Neural progenitor cell (in vitro differentiated cells): ENCODE measurements at regions not wholly inside any gene's neighbourhood (a gene's known extent, or its start where the extent isn't known, plus 50 kb on each side); places are given as distances from the start of the nearest gene placed in this dataset.

Experiments
- DNase-seq: peaks from one replicate; pipeline ENCODE4 v3.0.0-alpha.2; 2016; ENCODE audit warnings: low spot score
- H2AFZ ChIP-seq: fragments of 200-600 bp; sonication (generic); replicated peaks from 2 replicates; pipeline ENCODE4 v1.6.1; 2016; ENCODE audit warnings: antibody characterized with exemption
- H3F3A ChIP-seq: fragments of 200-600 bp; sonication (generic); 2 replicates; pipeline ENCODE4 v1.6.1; 2016; ENCODE audit warnings: antibody characterized with exemption, low read depth
- H3K27ac ChIP-seq: fragments of 200-600 bp; sonication (generic); 2 replicates; pipeline ENCODE4 v1.5.1; 2016; ENCODE audit warnings: mild to moderate bottlenecking
- H3K27me3 ChIP-seq: fragments of 200-600 bp; sonication (generic); 2 replicates; pipeline ENCODE4 v1.6.1; 2016; ENCODE audit warnings: mild to moderate bottlenecking, moderate library complexity
- H3K36me3 ChIP-seq: fragments of 200-600 bp; sonication (generic); 2 replicates; pipeline ENCODE4 v1.5.1; 2016
- H3K4me1 ChIP-seq: fragments of 200-600 bp; sonication (generic); 2 replicates; pipeline ENCODE4 v1.6.1; 2016; ENCODE audit warnings: mixed run types
- H3K4me2 ChIP-seq: fragments of 200-600 bp; sonication (generic); 2 replicates; pipeline ENCODE4 v1.6.1; 2016
- H3K4me3 ChIP-seq: fragments of 200-600 bp; sonication (generic); 2 replicates; pipeline ENCODE4 v1.5.1; 2016
- H3K79me2 ChIP-seq: fragments of 200-600 bp; sonication (generic); 2 replicates; pipeline ENCODE4 v1.6.1; 2016; ENCODE audit warnings: low read depth
- H3K9ac ChIP-seq: fragments of 200-600 bp; sonication (generic); 2 replicates; pipeline ENCODE4 v1.6.1; 2016
- H3K9me3 ChIP-seq: fragments of 200-600 bp; sonication (generic); 2 replicates; pipeline ENCODE4 v1.5.1; 2016; ENCODE audit warnings: low read depth
- H4K20me1 ChIP-seq: fragments of 200-600 bp; sonication (generic); 2 replicates; pipeline ENCODE4 v1.6.1; 2016; ENCODE audit warnings: low read depth
- H3K27ac Mint-ChIP-seq: 3 replicates; pipeline ENCODE4 v1.8.0; 2021; ENCODE audit warnings: mixed read lengths
- H3K27me3 Mint-ChIP-seq: 2 replicates; pipeline ENCODE4 v1.8.0; 2022; ENCODE audit warnings: low read depth, mild to moderate bottlenecking, inconsistent platforms, moderate library complexity, mixed read lengths; ENCODE audit not compliant: insufficient read depth
- H3K36me3 Mint-ChIP-seq: 3 replicates; pipeline ENCODE4 v1.8.0; 2021; ENCODE audit warnings: mixed read lengths
- H3K4me1 Mint-ChIP-seq: 3 replicates; pipeline ENCODE4 v1.8.0; 2021; ENCODE audit warnings: mixed read lengths
- H3K4me3 Mint-ChIP-seq: 3 replicates; pipeline ENCODE4 v1.8.0; 2021; ENCODE audit warnings: mild to moderate bottlenecking, moderate library complexity, mixed read lengths
- H3K9me3 Mint-ChIP-seq: 3 replicates; pipeline ENCODE4 v1.8.0; 2020; ENCODE audit warnings: mixed read lengths
- EZH2 ChIP-seq: fragments of 200-600 bp; sonication (generic); IDR thresholded peaks from 2 replicates; pipeline ENCODE4 v1.6.1; 2017; ENCODE audit warnings: antibody characterized with exemption, mild to moderate bottlenecking, moderate library complexity
- EZH2phosphoT487 ChIP-seq: fragments of 200-600 bp; sonication (generic); IDR thresholded peaks from 2 replicates; pipeline ENCODE4 v1.6.1; 2017; ENCODE audit warnings: antibody characterized with exemption
- TF ChIP-seq, protein P1 (sequence below): fragments of 200-600 bp; sonication (generic); IDR thresholded peaks from 2 replicates; pipeline ENCODE4 v1.5.1; 2017; ENCODE audit warnings: antibody characterized with exemption, mild to moderate bottlenecking

DNA sequence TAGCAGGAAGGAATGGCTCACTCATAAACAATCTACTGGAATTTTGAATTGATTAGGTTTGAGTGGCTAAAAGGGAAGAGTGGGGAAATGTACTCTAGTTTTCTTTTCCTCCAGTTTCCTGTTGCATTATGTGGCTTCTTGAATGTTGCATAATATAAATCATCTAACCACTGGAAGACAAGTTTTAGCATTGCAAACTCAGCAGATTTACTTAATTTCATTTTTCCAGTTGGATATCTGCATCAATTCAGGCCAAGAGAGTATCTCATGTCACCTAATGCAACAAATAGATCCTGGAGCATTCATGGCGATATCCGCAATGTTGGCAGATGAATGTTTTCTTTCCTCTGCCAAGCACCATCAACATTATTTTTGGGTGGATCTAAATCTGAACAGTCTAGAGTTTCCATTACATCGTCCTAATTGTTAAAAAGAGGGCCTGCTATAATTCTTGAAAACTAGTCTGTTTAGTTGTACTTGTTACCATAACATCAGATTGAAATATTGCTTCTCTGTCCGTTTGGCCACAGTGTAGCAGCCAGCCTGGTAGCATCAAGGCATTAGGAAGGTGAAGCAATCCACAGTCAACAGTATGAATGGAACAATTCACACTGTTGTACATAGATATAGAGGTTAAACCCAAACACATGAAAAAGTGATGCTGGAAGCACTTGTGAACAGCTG, 544.2 kb downstream of the ETNK1 start:
- H3K9me3 ChIP-seq, result no peaks in the 10 kb centered on the region
- H3K27ac ChIP-seq, result no peak overlapping the region
- H3K79me2 ChIP-seq, result no peaks in the 10 kb centered on the region
- TF ChIP-seq EZH2, result no peak
- TF ChIP-seq, protein P1, sequence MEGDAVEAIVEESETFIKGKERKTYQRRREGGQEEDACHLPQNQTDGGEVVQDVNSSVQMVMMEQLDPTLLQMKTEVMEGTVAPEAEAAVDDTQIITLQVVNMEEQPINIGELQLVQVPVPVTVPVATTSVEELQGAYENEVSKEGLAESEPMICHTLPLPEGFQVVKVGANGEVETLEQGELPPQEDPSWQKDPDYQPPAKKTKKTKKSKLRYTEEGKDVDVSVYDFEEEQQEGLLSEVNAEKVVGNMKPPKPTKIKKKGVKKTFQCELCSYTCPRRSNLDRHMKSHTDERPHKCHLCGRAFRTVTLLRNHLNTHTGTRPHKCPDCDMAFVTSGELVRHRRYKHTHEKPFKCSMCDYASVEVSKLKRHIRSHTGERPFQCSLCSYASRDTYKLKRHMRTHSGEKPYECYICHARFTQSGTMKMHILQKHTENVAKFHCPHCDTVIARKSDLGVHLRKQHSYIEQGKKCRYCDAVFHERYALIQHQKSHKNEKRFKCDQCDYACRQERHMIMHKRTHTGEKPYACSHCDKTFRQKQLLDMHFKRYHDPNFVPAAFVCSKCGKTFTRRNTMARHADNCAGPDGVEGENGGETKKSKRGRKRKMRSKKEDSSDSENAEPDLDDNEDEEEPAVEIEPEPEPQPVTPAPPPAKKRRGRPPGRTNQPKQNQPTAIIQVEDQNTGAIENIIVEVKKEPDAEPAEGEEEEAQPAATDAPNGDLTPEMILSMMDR, result no peak
- TF ChIP-seq EZH2phosphoT487, result no peak
- no peaks in the 10 kb centered on the region for H4K20me1 ChIP-seq
- H3K4me2 ChIP-seq, result no peak overlapping the region
- H3K36me3 ChIP-seq, result no peaks in the 10 kb centered on the region
- Mint-ChIP-seq H3K36me3 (no peaks in the 10 kb centered on the region), H3K27me3 (peaks cover 2% of the 10 kb centered on the region), H3K9me3 (peaks cover 17% of the 10 kb centered on the region), H3K4me3 (no peak overlapping the region), H3K27ac (no peak overlapping the region), H3K4me1 (peaks cover 11% of the 10 kb centered on the region)
- no peaks in the 10 kb centered on the region for H3K27me3 ChIP-seq
- no peak overlapping the region for H3K4me3 ChIP-seq
- H2AFZ ChIP-seq, result no peak overlapping the region
- no peaks in the 10 kb centered on the region for H3K4me1 ChIP-seq
- no peak for DNase-seq
- no peaks in the 10 kb centered on the region for H3F3A ChIP-seq
- no peak overlapping the region for H3K9ac ChIP-seq

DNA sequence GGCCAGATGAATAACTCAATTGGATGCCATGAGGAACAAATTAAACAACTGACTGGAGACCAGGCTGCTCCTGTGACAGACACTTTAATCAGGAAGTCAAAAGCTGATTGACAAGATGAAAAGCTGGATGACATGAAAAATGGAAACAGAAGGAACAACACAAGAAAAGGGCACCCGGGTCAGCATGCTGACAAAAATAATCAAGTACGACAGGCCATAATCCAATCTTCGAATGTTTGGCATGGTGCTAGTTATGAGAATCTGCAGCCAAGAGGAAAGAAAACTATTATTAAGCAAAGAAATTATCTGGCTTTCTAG, 544.7 kb downstream of the ETNK1 start:
- no peak for TF ChIP-seq EZH2phosphoT487
- TF ChIP-seq, protein P1, result no peak
- Histone ChIP-seq H3K79me2 (no peaks in the 10 kb centered on the region), H3F3A (no peaks in the 10 kb centered on the region), H3K27ac (no peak overlapping the region), H3K36me3 (no peaks in the 10 kb centered on the region), H3K4me1 (no peaks in the 10 kb centered on the region), H3K4me3 (no peak overlapping the region), H3K27me3 (no peaks in the 10 kb centered on the region), H3K4me2 (no peak overlapping the region), H2AFZ (no peak overlapping the region), H4K20me1 (no peaks in the 10 kb centered on the region), H3K9ac (no peak overlapping the region), H3K9me3 (no peaks in the 10 kb centered on the region)
- peaks cover 11% of the 10 kb centered on the region for H3K4me1 Mint-ChIP-seq
- no peak overlapping the region for H3K4me3 Mint-ChIP-seq
- peaks cover 17% of the 10 kb centered on the region for H3K9me3 Mint-ChIP-seq
- H3K27me3 Mint-ChIP-seq, result peaks cover 3% of the 10 kb centered on the region
- DNase-seq, result no peak
- H3K36me3 Mint-ChIP-seq, result no peaks in the 10 kb centered on the region
- H3K27ac Mint-ChIP-seq, result no peak overlapping the region

DNA sequence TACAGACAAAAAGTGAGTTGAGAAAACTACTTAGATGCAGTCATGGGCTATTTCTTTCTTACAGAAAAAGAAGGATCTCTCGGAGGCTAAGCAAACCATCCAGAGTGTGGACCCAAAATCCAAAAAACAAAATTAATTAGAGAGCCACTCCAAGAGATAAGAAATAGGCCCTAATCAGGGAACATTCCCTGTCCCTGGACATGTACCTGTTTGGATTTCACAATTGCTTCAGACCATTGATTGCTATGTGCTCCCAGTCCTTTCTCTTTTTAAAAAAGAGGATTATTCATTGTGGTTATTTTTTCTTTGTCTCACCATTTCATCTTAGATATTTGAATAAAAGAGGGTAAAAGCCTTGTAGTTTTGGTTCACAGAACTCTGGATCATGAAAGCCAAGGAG, 549.9 kb downstream of the ETNK1 start:
- H3K27ac Mint-ChIP-seq, result no peak overlapping the region
- no peaks in the 10 kb centered on the region for H3F3A ChIP-seq
- H3K4me2 ChIP-seq, result no peak overlapping the region

More for the DNA sequence above, 549.9 kb downstream of the ETNK1 start:
- peaks cover 6% of the 10 kb centered on the region for H3K27me3 Mint-ChIP-seq
- Histone ChIP-seq H3K27ac (no peak overlapping the region), H2AFZ (no peak overlapping the region), H4K20me1 (no peaks in the 10 kb centered on the region), H3K79me2 (no peaks in the 10 kb centered on the region), H3K9me3 (no peaks in the 10 kb centered on the region), H3K4me3 (no peak overlapping the region), H3K9ac (no peak overlapping the region), H3K4me1 (no peaks in the 10 kb centered on the region), H3K27me3 (no peaks in the 10 kb centered on the region), H3K36me3 (no peaks in the 10 kb centered on the region)
- DNase-seq, result no peak
- H3K9me3 Mint-ChIP-seq, result peaks cover 4% of the 10 kb centered on the region
- no peak overlapping the region for H3K4me3 Mint-ChIP-seq
- peaks cover under 1% of the 10 kb centered on the region for H3K4me1 Mint-ChIP-seq
- TF ChIP-seq EZH2phosphoT487 (no peak), EZH2 (no peak)
- TF ChIP-seq, protein P1, result no peak
- no peaks in the 10 kb centered on the region for H3K36me3 Mint-ChIP-seq
